ENCODE measurements at regions not wholly inside any gene's neighbourhood (a gene's known extent, or its start where the extent isn't known, plus 50 kb on each side); places are given as distances from the start of the nearest gene placed in this dataset.
A peak's percentile ranks its signal among the peaks of the same experiment; 100 is the strongest.
"Not testable (repeated sequence)": the region's sequence is repeated elsewhere in the genome, so short reads cannot be mapped to it uniquely, and the experiment has no call there.

DNA sequence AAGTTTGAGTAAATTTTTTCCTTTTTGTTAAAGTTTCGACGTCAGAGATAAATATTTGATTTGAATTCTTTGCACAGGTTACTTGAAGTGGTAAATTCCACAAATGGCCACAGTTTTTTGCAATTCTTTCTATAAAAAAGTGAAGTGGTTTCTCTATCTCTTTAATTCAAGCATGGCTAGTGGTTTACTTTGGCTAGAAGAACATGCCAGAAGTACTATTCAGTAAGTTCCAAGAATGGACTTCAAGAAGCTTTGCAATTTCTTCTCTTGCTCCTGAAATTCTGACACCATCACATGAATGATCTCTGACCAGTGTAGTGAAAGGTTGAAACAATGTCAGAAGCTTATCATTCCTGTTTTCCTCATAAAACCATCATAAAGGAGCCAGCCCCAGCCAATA is 55.7 kb upstream of the RNPC3 start:
- no peak for FAIRE-seq

GRCh38 chr1:103467100-103467499 is 58.4 kb upstream of the RNPC3 start:
- FAIRE-seq = no peak

- peak; percentile 33 for FAIRE-seq
Observed at GRCh38 chr1:103461161-103462105, 64.1 kb upstream of the RNPC3 start.

DNA sequence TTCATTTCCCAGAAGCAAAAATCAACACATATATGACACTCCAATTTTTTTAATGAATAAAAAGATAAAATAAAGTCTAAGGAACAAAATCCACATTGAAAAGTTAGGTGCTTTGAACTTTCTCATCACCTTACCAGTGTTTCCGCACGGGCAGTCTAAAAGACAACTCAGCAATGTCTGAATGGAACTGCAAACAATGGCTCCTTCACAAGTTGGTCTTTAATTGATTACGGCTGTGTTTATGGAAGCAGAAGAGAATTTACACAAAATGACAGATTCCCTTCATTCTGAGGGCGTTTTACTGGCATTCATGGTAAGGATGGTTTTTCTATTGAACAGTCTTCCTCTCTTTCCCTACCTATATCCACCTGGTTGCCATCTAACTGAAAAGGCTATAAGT is 65.0 kb upstream of the RNPC3 start:
- no peak for FAIRE-seq

DNA sequence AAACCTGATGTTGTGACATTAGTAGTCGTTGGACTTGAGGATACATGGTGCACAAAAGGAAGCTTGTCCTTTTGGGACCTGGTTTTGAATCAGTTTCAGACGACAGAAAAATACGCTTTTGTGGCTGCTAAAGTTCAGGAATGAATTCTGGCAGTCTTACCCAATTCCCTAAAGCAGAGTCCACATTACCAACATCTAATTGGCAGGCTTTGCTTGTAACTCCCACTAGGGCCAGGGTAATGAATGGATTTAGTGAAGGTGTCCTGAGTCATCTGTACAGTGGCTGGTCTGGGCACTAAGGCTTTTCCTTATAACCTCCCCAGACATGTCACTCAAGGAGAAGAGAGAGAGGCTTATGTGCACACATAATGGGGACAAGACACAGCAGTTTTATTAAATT is 66.2 kb upstream of the RNPC3 start:
- FAIRE-seq = no peak

GRCh38 chr1:103457886-103458455 is 67.5 kb upstream of the RNPC3 start:
- no peak for FAIRE-seq

- FAIRE-seq = no peak
Observed at GRCh38 chr1:103448560-103448959, 76.9 kb upstream of the RNPC3 start.

GRCh38 chr1:103447471-103447870 is 78.0 kb upstream of the RNPC3 start:
- no peak for FAIRE-seq

- no peak for FAIRE-seq
Observed at GRCh38 chr1:103441342-103441741, 84.2 kb upstream of the RNPC3 start.

DNA sequence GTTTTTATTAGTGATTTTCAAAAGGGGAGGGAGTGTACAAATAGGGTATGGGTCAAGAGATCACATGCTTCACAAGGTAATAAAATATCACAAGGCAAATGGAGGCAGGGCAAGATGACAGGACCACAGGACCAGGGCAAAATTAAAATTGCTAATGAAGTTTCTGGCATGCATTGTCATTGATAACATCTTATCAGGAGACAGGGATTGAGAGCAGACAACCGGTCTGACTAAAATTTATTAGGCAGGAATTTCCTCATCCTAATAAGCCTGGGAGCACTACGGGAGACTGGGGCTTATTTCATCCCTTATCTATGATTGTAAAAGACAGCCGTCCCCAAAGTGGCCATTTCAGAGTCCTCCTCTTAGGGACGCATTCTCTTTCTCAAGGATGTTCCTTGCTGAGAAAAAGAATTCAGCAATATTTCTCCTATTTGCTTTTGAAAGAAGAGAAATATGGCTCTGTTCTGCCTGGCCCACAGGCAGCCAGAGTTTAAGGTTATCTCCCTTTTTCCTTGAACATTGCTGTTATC is 88.9 kb upstream of the RNPC3 start:
- not testable (repeated sequence) for FAIRE-seq

GRCh38 chr1:103435443-103435842 is 90.1 kb upstream of the RNPC3 start:
- no peak for FAIRE-seq

GRCh38 chr1:103424650-103425049 is 100.8 kb upstream of the RNPC3 start:
- no peak for FAIRE-seq

GRCh38 chr1:103416681-103417286 is 108.7 kb upstream of the RNPC3 start:
- no peak for FAIRE-seq

DNA sequence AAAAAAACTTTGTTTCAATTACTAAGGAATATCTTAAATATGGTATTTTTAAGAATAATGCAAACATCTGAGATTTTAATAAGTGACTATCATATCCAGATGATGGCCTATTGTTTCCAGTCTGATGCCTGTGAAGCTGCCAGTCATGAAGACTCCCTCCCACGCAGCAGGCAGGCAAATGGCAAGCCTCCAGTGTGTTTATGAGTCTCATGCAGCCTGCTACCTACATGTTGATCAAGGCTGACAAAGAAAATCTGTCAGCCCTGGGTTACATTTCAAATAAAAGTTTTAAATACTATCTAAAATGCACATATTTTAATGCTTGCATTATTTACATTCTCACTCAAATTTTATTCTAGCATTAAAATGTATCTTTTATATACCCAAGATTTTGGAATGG is 137.6 kb upstream of the RNPC3 start:
- FAIRE-seq = no peak

- no peak for FAIRE-seq
Observed at GRCh38 chr1:103373991-103374390, 151.5 kb upstream of the RNPC3 start.

DNA sequence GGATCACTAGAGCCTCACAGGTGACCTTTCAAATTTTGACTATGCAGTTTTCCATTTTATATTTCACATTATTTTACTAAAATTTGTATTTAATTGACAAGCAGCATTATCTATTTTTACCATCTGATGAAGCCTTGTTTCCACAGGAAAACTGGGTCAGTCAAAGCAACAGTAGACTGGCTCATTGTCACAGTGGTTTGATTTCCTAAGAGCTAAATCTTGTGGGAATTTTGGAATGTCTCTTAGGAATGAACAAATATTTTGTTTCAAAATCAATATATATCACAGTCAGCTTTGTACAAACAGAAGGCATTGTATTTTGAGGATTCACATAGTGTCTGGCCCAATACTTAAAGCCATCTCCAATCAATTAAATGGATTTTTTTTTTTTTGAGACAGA is 152.6 kb upstream of the RNPC3 start:
- FAIRE-seq = no peak

DNA sequence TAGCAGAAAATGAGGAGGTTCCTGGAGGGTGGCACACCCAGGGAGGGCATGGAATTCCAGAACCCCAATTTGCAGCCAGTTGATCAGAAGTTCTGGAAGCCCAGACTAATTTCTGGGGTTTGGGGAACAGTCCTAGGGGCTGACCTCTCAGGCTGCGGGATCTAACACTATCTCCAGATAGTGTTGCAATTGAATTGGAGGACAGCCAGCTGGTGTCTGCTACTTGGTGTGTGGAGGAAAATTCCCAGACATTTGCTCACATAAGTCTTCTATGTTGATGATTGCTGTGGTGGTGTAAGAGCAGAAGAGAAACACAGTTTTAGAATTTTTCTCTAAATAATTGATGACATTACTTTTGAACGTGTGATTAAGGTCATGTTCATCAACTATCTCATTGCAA is 154.3 kb upstream of the RNPC3 start:
- FAIRE-seq = no peak

DNA sequence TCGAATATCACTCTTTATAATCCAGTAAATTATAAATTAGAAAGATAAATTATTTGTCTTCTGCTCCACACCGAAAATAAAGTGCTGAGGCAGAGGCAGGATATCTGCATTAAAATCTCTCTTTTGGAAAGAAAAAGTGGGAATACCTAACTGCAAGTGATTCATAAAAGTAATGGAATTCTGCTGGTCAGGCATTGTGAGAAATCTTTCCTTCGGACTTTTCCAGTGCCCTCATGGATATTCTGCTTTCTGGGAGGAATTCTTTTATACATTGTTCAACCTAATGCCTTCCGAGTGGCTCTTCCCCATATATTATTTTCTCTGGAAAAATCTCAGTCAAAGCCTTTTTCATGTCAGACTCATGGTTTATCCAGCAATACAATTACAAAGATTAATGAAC is 158.3 kb upstream of the RNPC3 start:
- FAIRE-seq = no peak

GRCh38 chr1:103365860-103366569 is 159.5 kb upstream of the RNPC3 start:
- no peak for FAIRE-seq

DNA sequence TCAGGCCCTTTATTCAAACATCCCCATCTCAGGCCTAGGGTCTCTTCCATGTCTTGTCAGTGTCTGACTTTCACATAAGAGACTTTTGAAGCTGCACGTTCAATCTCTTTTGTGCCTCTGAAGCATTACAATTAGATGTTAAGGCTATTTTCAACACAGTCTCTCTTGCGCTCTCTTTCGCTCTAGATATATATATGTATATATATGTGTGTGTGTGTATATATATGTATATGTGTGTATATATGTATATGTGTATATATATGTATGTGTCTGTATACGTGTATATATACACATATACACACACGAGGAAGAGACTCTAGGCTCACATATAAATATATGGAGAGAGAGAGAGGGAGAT is 162.5 kb upstream of the RNPC3 start:
- FAIRE-seq = no peak

GRCh38 chr1:103362348-103363007 is 163.0 kb upstream of the RNPC3 start:
- no peak for FAIRE-seq

- no peak for FAIRE-seq
Observed at GRCh38 chr1:103353391-103353790, 172.1 kb upstream of the RNPC3 start.

DNA sequence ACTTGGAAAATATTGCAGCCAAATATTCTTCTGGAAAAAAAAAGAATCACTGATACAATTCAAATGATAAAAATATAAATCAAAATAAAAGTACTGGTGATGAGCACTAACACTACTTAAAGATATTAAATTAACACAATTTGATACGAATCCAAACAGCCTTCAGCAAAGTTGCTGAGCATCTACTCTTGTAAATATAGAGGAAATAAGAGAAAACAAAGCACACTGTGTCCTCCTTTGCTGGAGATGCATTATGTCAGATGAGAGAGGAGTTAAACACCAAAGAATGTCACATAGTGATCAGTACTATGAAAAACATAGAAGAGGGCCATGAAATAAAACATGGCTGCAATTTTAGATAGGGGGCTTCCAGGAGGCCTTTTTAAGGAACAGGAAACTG is 177.4 kb upstream of the RNPC3 start:
- no peak for FAIRE-seq
